Activated T-cell treated with anti-CD3 and anti-CD28 coated beads for 48 hours (primary cell): ENCODE measurements at regions not wholly inside any gene's neighbourhood (a gene's known extent, or its start where the extent isn't known, plus 50 kb on each side); places are given as distances from the start of the nearest gene placed in this dataset.

Experiments
- DNase-seq: peaks from one replicate; pipeline ENCODE4 v3.0.0-alpha.2; 2020; ENCODE audit warnings: low read depth

- DNase-seq = no peak
Observed at GRCh38 chr18:78601349-78601748, 378.3 kb upstream of the SALL3 start.

GRCh38 chr18:78601923-78602322 lies 377.7 kb upstream of the SALL3 start:
- DNase-seq = no peak

- DNase-seq = no peak
Observed at GRCh38 chr18:78602430-78602829, 377.2 kb upstream of the SALL3 start.

GRCh38 chr18:78603102-78603983 lies 376.3 kb upstream of the SALL3 start:
- DNase-seq = no peak

GRCh38 chr18:78605255-78605654 lies 374.4 kb upstream of the SALL3 start:
- no peak for DNase-seq

GRCh38 chr18:78607221-78607620 lies 372.4 kb upstream of the SALL3 start:
- no peak for DNase-seq

- no peak for DNase-seq
Observed at GRCh38 chr18:78607784-78608183, 371.8 kb upstream of the SALL3 start.

- no peak for DNase-seq
Observed at GRCh38 chr18:78610179-78610578, 369.4 kb upstream of the SALL3 start.

- no peak for DNase-seq
Observed at GRCh38 chr18:78611201-78611800, 368.3 kb upstream of the SALL3 start.

- DNase-seq = no peak
Observed at GRCh38 chr18:78611869-78612268, 367.7 kb upstream of the SALL3 start.

- no peak for DNase-seq
Observed at GRCh38 chr18:78612318-78612717, 367.3 kb upstream of the SALL3 start.

- no peak for DNase-seq
Observed at GRCh38 chr18:78612801-78613200, 366.8 kb upstream of the SALL3 start.

- DNase-seq = no peak
Observed at GRCh38 chr18:78618726-78619125, 360.9 kb upstream of the SALL3 start.

- no peak for DNase-seq
Observed at GRCh38 chr18:78619854-78620253, 359.8 kb upstream of the SALL3 start.

- no peak for DNase-seq
Observed at GRCh38 chr18:78620326-78620725, 359.3 kb upstream of the SALL3 start.

- no peak for DNase-seq
Observed at GRCh38 chr18:78621141-78621755, 358.4 kb upstream of the SALL3 start.

- DNase-seq = no peak
Observed at GRCh38 chr18:78622251-78622906, 357.2 kb upstream of the SALL3 start.

GRCh38 chr18:78622907-78623541 lies 356.6 kb upstream of the SALL3 start:
- DNase-seq = no peak

GRCh38 chr18:78624646-78625279 lies 354.9 kb upstream of the SALL3 start:
- no peak for DNase-seq

GRCh38 chr18:78625847-78626246 lies 353.8 kb upstream of the SALL3 start:
- no peak for DNase-seq

- no peak for DNase-seq
Observed at GRCh38 chr18:78627551-78628346, 351.9 kb upstream of the SALL3 start.
